ENCODE measurements at regions not wholly inside any gene's neighbourhood (a gene's known extent, or its start where the extent isn't known, plus 50 kb on each side); places are given as distances from the start of the nearest gene placed in this dataset.
"Not testable (repeated sequence)": the region's sequence is repeated elsewhere in the genome, so short reads cannot be mapped to it uniquely, and the experiment has no call there.

- DNase-seq = not testable (repeated sequence)
Observed at GRCh38 chr18:70395771-70396170, 106.9 kb downstream of the SOCS6 start.

GRCh38 chr18:70394672-70395071 lies 105.8 kb downstream of the SOCS6 start:
- DNase-seq = no peak

GRCh38 chr18:70390371-70391090 lies 101.7 kb downstream of the SOCS6 start:
- DNase-seq = no peak

GRCh38 chr18:70389036-70389435 lies 100.2 kb downstream of the SOCS6 start:
- DNase-seq = not testable (repeated sequence)

GRCh38 chr18:70387027-70387426 lies 98.2 kb downstream of the SOCS6 start:
- no peak for DNase-seq

- no peak for DNase-seq
Observed at GRCh38 chr18:70386582-70386981, 97.7 kb downstream of the SOCS6 start.

GRCh38 chr18:70385474-70385873 lies 96.6 kb downstream of the SOCS6 start:
- no peak for DNase-seq

- peak; percentile 5 for DNase-seq
Observed at GRCh38 chr18:70384181-70384790, 95.4 kb downstream of the SOCS6 start.

GRCh38 chr18:70382992-70383717 lies 94.3 kb downstream of the SOCS6 start:
- DNase-seq = no peak

- no peak for DNase-seq
Observed at GRCh38 chr18:70382017-70382416, 93.2 kb downstream of the SOCS6 start.

GRCh38 chr18:70380915-70381896 lies 92.4 kb downstream of the SOCS6 start:
- DNase-seq = peak; percentile 8
